Hematopoietic multipotent progenitor cell treated with erythropoietin and hydrocortisone succinate and interleukin-3 and kit ligand, for 6 days (in vitro differentiated cells): ENCODE measurements at regions not wholly inside any gene's neighbourhood (a gene's known extent, or its start where the extent isn't known, plus 50 kb on each side); places are given as distances from the start of the nearest gene placed in this dataset.
"Not testable (repeated sequence)": the region's sequence is repeated elsewhere in the genome, so short reads cannot be mapped to it uniquely, and the experiment has no call there.

Source experiments
- DNase-seq: peaks from one replicate; pipeline ENCODE4 v3.0.0-alpha.2; 2015

GRCh38 chr6:86872810-86873209, 64.5 kb upstream of the HTR1E start:
- not testable (repeated sequence) for DNase-seq

- no peak for DNase-seq
These were observed 65.6 kb upstream of the HTR1E start for GRCh38 chr6:86871681-86872080.

DNA sequence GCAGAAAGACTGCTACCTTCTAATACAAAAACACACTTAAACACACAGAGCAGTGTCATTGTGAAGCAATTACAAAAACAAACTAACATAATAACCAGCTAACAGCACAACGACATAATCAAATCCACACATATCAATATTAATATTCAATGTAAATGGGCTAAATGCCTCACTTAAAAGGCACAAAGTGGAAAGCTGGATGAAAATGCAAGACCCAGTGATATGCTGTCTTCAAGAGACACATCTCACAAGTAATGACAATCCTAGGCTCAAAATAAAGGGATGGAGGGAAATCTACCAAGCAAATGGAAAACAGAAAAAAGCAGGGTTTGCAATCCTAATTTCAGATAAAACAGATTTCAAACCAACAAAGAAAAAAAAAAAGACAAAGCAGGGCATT, 67.8 kb upstream of the HTR1E start:
- no peak for DNase-seq

DNA sequence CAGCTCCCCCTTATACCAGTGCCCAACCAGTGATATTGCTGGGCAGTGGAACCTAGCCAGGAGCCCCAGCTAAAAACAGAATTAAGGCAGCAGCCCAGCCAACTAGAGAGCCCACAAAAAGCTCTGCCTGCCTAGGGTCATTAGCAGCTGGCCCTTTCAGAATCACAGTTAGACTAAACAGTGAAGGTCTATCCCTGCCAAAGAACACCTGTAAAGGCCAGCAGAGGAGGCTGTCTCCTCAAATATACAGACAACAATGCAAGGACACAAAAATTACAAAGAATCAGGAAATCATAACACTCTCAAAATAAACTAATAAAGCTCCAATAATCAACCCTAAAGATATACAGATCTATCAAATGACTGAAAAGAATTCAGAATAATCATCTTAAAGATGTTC, 77.8 kb upstream of the HTR1E start:
- DNase-seq, result no peak

- no peak for DNase-seq
These were observed 78.4 kb upstream of the HTR1E start for GRCh38 chr6:86858970-86859369.

DNA sequence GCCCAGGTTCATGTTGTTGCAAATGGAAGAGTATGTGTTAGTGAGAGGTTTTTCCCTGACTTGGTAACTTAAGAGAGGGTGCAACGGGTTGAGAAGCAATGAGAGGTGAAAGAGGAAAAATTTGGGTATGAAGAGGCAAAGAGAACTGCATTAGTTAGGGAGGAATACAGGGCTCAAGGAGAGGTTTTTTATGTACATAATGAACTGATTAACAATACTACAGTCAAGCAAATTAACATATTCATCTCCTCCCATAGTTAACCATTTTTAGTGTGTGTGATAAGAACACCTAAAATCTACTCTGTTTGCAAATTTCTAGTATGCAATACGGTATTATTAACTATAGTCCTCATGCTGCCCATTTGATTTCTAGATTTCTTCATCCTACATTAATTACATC, 79.5 kb upstream of the HTR1E start:
- DNase-seq, result no peak

DNA sequence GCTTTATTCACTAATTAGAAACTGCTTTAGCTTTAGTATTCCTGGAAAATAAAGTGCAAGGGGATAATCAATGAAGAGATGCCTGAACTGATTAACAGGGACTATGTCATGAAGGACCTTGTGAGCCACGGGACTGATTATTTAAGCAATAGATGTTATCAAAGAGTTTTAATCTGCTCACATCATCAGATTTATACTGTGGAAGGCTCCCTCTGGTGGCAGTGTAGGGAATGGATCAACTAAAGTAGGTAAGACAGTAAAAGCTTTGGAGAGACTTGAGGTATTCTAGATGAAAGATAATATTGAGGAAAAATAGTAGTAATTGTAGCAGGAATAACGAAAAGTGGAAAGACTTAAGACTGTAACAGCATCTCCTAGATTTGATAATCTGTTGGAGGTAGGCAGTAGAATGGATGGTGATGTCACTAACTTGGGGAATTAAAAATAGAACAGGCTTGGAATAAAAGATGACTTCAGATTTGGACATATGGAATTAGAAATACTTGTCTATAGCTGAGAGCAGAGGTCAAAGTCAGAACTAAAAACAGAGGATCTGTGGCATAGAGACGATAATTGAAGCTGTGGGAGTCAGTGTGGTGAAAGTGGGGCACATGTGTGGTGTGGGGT, 80.3 kb upstream of the HTR1E start:
- DNase-seq, result peak; percentile 58

- peak; percentile 51 for DNase-seq
These were observed 80.9 kb upstream of the HTR1E start for GRCh38 chr6:86856379-86856778.

DNA sequence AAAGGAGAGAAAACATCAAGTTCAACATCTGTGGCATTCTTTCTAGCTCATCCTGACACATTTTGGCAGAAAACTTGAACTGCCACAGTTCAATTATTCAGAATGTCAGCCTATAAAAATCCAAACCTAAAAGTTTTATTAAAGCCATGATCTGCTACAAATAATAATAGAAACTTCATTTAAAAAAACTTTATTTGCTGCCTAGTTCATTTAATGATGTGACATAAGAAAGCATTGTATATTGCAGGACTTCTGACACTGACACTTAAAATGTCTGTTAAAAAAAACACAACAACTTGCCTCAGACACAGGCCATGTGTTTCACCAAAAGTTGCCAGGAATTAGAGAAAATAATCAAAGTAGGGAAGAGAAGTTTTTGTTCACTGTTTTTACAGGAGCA, 88.3 kb upstream of the HTR1E start:
- no peak for DNase-seq

GRCh38 chr6:86832686-86833085, 104.6 kb upstream of the HTR1E start:
- DNase-seq, result no peak

- no peak for DNase-seq
These were observed 111.9 kb upstream of the HTR1E start for GRCh38 chr6:86825436-86825835.

GRCh38 chr6:86822747-86823146, 114.6 kb upstream of the HTR1E start:
- DNase-seq, result no peak

DNA sequence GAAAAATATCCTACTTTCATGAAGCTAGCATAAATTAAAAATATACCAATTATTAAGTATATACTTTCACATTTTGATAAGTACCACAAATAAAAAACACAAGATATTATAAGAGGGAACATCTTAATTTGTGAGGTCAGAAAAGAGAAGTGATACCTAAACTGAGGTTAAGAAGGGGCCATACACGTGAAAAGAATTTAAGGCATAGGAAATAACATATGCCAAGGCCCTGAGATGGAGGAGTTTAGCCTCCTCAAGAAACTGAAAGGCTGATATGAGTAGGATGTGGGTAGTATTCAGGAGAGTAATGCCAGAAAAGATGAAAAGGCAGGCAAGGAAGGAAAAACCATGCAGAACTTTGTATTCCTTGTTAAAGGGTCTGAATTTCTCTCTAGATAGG, 116.6 kb upstream of the HTR1E start:
- no peak for DNase-seq

DNA sequence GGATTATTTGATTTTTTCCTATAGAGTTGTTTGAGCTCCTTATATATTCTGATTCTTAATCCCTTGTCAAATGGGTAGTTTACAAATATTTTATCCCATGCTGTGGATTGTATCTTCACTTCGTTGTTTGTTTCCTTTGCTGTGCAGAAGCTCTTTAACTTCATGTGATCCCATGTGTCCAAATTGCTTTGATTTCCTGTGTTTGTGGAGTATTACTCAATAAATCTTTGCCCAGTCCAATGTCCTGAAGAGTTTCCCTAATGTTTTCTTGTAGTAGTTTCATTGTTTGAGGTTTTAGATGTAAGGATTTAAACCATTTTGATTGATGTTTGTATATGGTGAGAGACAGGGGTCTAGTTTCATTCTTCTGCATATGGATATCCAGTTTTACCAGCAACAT, 143.7 kb upstream of the HTR1E start:
- no peak for DNase-seq

- DNase-seq, result no peak
These were observed 145.9 kb upstream of the HTR1E start for GRCh38 chr6:86791476-86791875.

DNA sequence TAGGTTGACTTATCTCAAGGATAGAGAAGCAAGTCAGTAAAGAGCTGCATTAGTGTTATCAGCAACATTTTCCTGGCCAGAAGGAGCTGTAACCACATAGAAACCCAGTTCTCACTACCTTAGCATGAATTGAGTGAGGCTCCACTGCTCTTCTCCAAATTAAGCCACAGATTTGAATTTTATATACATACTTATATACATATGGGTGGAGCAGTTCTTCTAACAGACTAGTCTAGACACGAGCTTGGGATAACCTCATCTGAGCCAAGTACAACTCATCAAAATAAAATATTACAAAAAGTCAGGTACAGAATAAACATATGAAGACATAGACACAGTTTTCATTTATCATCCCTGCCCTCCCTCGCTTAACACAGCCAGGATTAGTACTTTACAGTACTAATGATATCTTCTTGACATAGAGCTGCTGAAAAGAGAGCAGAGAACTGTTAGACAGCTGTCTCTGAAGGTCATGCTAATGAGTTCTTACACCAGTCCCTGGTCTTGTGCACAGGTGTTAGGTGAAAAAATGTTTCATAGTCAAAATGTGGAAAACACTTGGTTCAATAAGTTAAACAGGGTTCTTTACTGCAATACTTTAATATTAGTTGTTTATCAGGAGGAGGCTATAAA, 147.4 kb upstream of the HTR1E start:
- DNase-seq, result no peak

DNA sequence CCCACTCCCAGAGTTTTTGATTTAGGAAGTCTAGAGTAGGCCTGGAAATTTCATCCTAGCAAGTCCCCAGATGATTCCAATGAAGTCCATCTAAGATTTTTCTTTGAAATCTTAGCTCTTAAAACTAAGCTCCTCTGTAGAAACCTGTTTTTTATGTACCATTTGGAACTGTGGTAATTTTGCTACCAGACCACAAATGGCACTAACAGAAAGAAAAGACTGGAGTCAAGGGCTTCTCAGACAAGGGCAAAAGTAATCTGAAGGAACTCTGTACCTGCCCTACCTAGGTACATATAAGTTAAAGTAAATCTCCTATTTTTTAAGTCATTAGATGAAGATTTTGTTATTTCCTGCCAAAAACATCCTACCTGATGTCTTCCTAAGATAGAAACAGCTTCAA, 155.0 kb upstream of the HTR1E start:
- DNase-seq, result no peak

- DNase-seq, result no peak
These were observed 156.4 kb upstream of the HTR1E start for GRCh38 chr6:86780923-86781322.

DNA sequence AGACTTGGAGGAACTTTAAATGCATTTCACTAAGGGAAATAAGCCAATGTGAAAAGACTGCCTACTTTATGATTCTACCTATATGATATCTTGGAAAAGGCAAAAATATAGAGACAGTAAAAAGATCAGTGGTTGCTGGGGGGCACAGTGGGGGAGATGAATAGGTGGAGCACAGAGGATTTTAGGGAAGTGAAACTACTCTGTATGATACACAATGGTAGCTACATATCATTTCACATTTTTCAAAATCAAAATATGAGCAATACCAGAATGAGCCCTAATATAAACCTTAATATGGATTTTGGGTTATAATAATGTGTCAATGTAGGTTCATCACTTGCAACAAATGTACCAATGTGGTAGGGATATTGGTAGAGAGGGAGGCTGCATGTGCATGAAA, 161.4 kb upstream of the HTR1E start:
- DNase-seq, result no peak

- DNase-seq, result no peak
These were observed 172.1 kb upstream of the HTR1E start for GRCh38 chr6:86765211-86765610.

DNA sequence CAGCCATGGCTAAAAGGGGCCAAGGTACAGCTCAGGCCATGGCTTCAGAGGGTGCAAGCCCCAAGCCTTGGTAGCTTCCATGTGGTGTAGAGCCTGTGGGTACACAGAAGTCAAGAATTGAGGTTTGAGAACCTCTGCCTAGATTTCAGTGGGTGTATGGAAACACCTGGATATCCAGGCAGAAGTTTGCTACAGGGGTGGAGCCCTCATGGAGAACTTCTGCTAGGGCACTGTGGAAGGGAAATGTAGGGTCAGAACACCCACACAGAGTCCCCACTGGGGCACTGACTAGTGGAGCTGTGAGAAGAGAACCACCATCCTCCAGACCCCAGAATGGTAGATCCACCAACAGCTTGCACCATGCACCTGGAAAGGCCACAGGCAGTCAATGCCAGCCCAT, 177.4 kb upstream of the HTR1E start:
- not testable (repeated sequence) for DNase-seq

DNA sequence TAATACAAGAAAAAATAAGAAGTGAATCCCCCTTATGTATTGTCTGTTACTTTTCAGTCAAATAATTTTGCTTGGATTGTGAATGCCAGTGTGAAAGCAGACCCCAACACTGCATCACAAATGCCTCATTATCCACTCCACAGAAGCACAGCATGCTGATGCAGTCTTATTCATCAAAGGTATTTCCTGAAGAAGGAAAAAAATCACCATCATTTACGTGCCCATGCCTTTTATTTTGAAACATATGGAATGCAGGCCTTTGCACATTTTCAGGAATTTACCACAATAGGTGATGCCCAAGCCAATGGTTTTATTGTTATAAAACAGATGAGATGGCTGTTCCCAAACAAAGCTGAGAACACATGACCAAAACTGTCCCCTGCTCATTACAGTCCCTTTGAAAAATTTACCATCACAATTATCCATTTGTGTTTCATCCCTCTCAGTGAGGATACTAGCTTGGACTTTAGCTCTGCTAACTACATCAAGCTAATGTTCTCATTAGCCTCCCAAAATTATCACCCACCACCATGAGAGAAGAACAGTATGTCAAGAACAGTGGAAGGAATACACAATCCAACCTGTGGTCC, 180.6 kb upstream of the HTR1E start:
- no peak for DNase-seq

- no peak for DNase-seq
These were observed 193.3 kb upstream of the HTR1E start for GRCh38 chr6:86744048-86744447.

DNA sequence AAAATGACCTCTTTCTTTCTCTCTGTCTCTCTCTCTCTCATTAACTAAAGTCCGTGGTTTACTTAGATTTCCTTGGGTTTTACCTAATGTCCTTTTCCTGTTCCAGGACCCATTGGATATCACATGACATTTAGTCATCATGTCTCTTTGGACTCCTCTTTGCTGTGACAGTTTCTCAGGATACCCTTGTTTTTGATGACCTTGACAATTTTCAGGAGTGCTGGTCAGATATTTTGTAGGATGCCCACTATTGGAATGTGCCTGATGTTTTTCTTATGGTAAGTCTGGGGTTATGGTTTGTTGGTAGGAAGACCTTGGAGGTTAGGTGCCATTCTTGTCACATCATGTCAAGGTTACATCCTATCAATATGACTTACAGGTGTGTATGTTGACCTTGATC, 199.2 kb upstream of the HTR1E start:
- DNase-seq, result no peak

GRCh38 chr6:86731631-86732030, 205.7 kb upstream of the HTR1E start:
- not testable (repeated sequence) for DNase-seq
